Fibroblast of lung (primary cell): ENCODE measurements at regions not wholly inside any gene's neighbourhood (a gene's known extent, or its start where the extent isn't known, plus 50 kb on each side); places are given as distances from the start of the nearest gene placed in this dataset.

Experiments
- EZH2 ChIP-seq: IDR thresholded peaks from 2 replicates; pipeline ENCODE4 v1.5.1; 2012; ENCODE audit warnings: low read length, control low read depth, mild to moderate bottlenecking; ENCODE audit errors: missing control alignments
- TF ChIP-seq, protein P1 (sequence below), 2 donors: IDR thresholded peaks in 1 of 2; conservative IDR thresholded peaks in 1 of 2; 1 replicate in 1 of 2; 2 replicates in 1 of 2; pipeline ENCODE4 v1.5.1; 2011 to 2012; ENCODE audit warnings: low read length in 2 of 2, control low read depth in 1 of 2, inconsistent platforms in 1 of 2, low read depth in 1 of 2, mild to moderate bottlenecking in 1 of 2

DNA sequence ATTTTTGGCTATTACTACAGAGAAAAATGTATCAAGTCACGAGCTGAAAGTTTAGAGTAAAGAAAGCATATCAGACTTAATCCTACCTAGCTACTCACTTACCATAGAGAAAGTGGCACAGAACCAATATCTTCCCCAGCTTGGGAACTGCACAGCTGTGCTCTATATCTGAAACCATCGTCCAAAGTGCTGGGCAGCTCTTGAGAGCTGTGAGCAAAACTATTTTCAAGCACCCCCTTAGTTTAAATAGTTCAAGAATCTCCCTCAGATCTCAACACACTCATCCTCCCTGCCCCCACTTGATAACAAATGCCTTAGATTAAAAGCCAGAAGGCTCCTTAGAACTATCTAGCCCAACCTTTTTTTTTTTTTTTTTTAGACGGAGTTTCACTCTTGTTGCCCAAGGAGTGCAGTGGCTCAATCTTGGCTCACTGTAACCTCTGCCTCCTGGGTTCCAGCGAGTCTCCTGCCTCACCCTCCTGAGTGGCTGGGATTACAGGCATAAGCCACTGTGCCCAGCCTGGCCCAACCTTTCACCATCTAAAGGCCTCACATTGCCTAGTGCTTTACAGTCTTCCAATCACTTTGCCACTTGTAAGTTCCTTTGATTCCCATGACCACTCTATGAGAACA, 94.2 kb upstream of the APC start:
- TF ChIP-seq, protein P1, sequence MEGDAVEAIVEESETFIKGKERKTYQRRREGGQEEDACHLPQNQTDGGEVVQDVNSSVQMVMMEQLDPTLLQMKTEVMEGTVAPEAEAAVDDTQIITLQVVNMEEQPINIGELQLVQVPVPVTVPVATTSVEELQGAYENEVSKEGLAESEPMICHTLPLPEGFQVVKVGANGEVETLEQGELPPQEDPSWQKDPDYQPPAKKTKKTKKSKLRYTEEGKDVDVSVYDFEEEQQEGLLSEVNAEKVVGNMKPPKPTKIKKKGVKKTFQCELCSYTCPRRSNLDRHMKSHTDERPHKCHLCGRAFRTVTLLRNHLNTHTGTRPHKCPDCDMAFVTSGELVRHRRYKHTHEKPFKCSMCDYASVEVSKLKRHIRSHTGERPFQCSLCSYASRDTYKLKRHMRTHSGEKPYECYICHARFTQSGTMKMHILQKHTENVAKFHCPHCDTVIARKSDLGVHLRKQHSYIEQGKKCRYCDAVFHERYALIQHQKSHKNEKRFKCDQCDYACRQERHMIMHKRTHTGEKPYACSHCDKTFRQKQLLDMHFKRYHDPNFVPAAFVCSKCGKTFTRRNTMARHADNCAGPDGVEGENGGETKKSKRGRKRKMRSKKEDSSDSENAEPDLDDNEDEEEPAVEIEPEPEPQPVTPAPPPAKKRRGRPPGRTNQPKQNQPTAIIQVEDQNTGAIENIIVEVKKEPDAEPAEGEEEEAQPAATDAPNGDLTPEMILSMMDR (conservative IDR thresholded peaks at IDR 0.05 in 1 of 2, IDR thresholded peaks at IDR 0.05 in 1 of 2; ENCODE audit: low read depth in 1 of 2, low read length in 2 of 2) = no peak
- no peak for TF ChIP-seq EZH2
